Endothelial cell of umbilical vein (primary cell): ENCODE measurements at regions not wholly inside any gene's neighbourhood (a gene's known extent, or its start where the extent isn't known, plus 50 kb on each side); places are given as distances from the start of the nearest gene placed in this dataset.

Experiments used
- BruUV-seq: library from RNA; stranded (reverse); fragments of 400-500 nt; replicated peaks from 2 replicates; lab custom pipeline; 2021; lab: Mats Ljungman, UMichigan
- CTCF ChIA-PET: fragments of 300-600, 350-600 bp; sonication (Branson Sonifier 250); formaldehyde crosslinking; loops from one replicate; lab custom pipeline; 2021; ENCODE audit warnings: antibody characterized with exemption, inconsistent platforms; lab: Charles Lee
- POLR2A ChIA-PET: fragments of 300-600, 350-600 bp; sonication (Branson Sonifier 250); formaldehyde crosslinking; loops from one replicate; lab custom pipeline; 2021; ENCODE audit warnings: antibody characterized with exemption, inconsistent platforms; lab: Charles Lee
- DNase-seq: peaks from one replicate; pipeline ENCODE4 v3.0.0-alpha.2; 2011; ENCODE audit warnings: low read depth, low spot score
- FAIRE-seq: peaks from 2 replicates; lab custom pipeline; 2011; peaks lifted over from hg19 to GRCh38; lab: Jason Lieb, UNC
- H2AFZ ChIP-seq: 2 replicates; pipeline ENCODE4 v1.6.0; 2012; ENCODE audit warnings: low read depth, low read length, control low read depth, inconsistent platforms
- H3K27ac ChIP-seq: 2 replicates; pipeline ENCODE4 v1.5.1; 2011; ENCODE audit warnings: low read depth, mild to moderate bottlenecking, control low read depth, low read length, moderate library complexity; ENCODE audit not compliant: insufficient read depth
- H3K27me3 ChIP-seq, 2 experiments: 2 replicates each; pipeline versions ENCODE4 v1.6.0 to v1.6.1; 2011; ENCODE audit warnings: low read length in 2 of 2, mixed read lengths in 1 of 2; ENCODE audit not compliant: control insufficient read depth in 2 of 2, insufficient read depth in 2 of 2
- H3K36me3 ChIP-seq, 2 experiments: 2 replicates in 1 of 2; 3 replicates in 1 of 2; pipeline ENCODE4 v1.5.1; 2011; ENCODE audit warnings: low read length in 2 of 2, mild to moderate bottlenecking in 1 of 2, moderate library complexity in 1 of 2; ENCODE audit not compliant: control insufficient read depth in 2 of 2, insufficient read depth in 2 of 2; ENCODE audit errors: extremely low read depth in 1 of 2
- H3K4me1 ChIP-seq: 3 replicates; pipeline ENCODE4 v1.5.1; 2011; ENCODE audit warnings: mild to moderate bottlenecking, low read length; ENCODE audit not compliant: control insufficient read depth, insufficient read depth; ENCODE audit errors: extremely low read depth
- H3K4me2 ChIP-seq: 2 replicates; pipeline ENCODE4 v1.6.1; 2011; ENCODE audit warnings: low read length, control low read depth, mixed read lengths; ENCODE audit not compliant: insufficient read depth
- H3K4me3 ChIP-seq, 3 experiments: fragments of 200-600 bp in 1 of 3; sonication (generic), shearing (Covaris generic) in 1 of 3; replicated peaks in 1 of 3; 2 replicates each; pipeline ENCODE4 v1.5.1; 2011 to 2016; ENCODE audit warnings: control low read depth in 3 of 3, low read length in 3 of 3, mild to moderate bottlenecking in 2 of 3, inconsistent platforms in 1 of 3, low read depth in 1 of 3, moderate library complexity in 1 of 3; ENCODE audit not compliant: insufficient read depth in 1 of 3
- H3K79me2 ChIP-seq: 2 replicates; pipeline ENCODE4 v1.6.0; 2012; ENCODE audit warnings: low read length, inconsistent platforms; ENCODE audit not compliant: control insufficient read depth, insufficient read depth
- H3K9ac ChIP-seq: replicated peaks from 2 replicates; pipeline ENCODE3; 2011; ENCODE audit warnings: low read length, control low read depth; ENCODE audit not compliant: insufficient read depth; ENCODE audit errors: extremely low read depth
- H3K9me1 ChIP-seq: replicated peaks from 3 replicates; pipeline ENCODE4 v1.6.0; 2011; ENCODE audit warnings: mild to moderate bottlenecking, low read length; ENCODE audit not compliant: control insufficient read depth, insufficient read depth; ENCODE audit errors: extremely low read depth
- H3K9me3 ChIP-seq: replicated peaks from 2 replicates; pipeline ENCODE4 v1.5.1; 2012; ENCODE audit warnings: low read length, inconsistent platforms; ENCODE audit not compliant: control insufficient read depth, insufficient read depth
- H4K20me1 ChIP-seq: replicated peaks from 2 replicates; pipeline ENCODE3; 2011; ENCODE audit warnings: mild to moderate bottlenecking, low read length; ENCODE audit not compliant: control insufficient read depth, insufficient read depth; ENCODE audit errors: extremely low read depth
- CTCF ChIP-seq, 2 donors: IDR thresholded peaks; 1 replicate in 1 of 2; 2 replicates in 1 of 2; pipeline ENCODE4 v1.5.1; 2011; ENCODE audit warnings: low read length in 2 of 2, mild to moderate bottlenecking in 2 of 2, moderate library complexity in 2 of 2, control low read depth in 1 of 2, inconsistent platforms in 1 of 2, low read depth in 1 of 2; ENCODE audit not compliant: insufficient read depth in 1 of 2; ENCODE audit errors: extremely low read depth in 1 of 2
- EZH2 ChIP-seq: IDR thresholded peaks from 2 replicates; pipeline ENCODE4 v1.6.1; 2012; ENCODE audit warnings: borderline replicate concordance, low read depth, mild to moderate bottlenecking, moderate library complexity, low read length, inconsistent platforms; ENCODE audit not compliant: severe bottlenecking
- FOS ChIP-seq: IDR thresholded peaks from 2 replicates; pipeline ENCODE4 v1.6.1; 2011; ENCODE audit warnings: mild to moderate bottlenecking, low read length, moderate library complexity, borderline replicate concordance; ENCODE audit not compliant: insufficient read depth
- GATA2 ChIP-seq: IDR thresholded peaks from 2 replicates; pipeline ENCODE4 v1.7.0; 2011; ENCODE audit warnings: low read depth, mild to moderate bottlenecking, moderate library complexity, mixed read lengths, low read length; ENCODE audit not compliant: insufficient read length, insufficient read depth
- JUN ChIP-seq: IDR thresholded peaks from 2 replicates; pipeline ENCODE4 v1.6.1; 2011; ENCODE audit warnings: borderline replicate concordance, low read depth; ENCODE audit not compliant: insufficient read length, insufficient read depth
- MAX ChIP-seq: IDR thresholded peaks from 2 replicates; pipeline ENCODE4 v1.6.1; 2011; ENCODE audit not compliant: insufficient read depth, insufficient read length
- MYC ChIP-seq: IDR thresholded peaks from one replicate; pipeline ENCODE4 v1.6.1; 2011; ENCODE audit warnings: mild to moderate bottlenecking, low read depth, low read length
- POLR2A ChIP-seq: IDR thresholded peaks from 2 replicates; pipeline ENCODE4 v1.6.1; 2012; ENCODE audit warnings: low read depth, mild to moderate bottlenecking, control low read depth, low read length
- POLR2AphosphoS5 ChIP-seq: IDR thresholded peaks from 2 replicates; pipeline ENCODE4 v1.6.1; 2012; ENCODE audit warnings: low read depth, mild to moderate bottlenecking, control low read depth, low read length, moderate library complexity; ENCODE audit not compliant: insufficient read depth
- dilution Hi-C: fragments of 300-500 bp; cut with MboI; formaldehyde crosslinking; loops from one replicate; pipeline ENCODE4 v1.15.0; 2019; ENCODE audit warnings: low sequenced_read_pairs; ENCODE audit not compliant: extremely low pct_ligation_motif_present
- intact Hi-C: fragments of 100-400 bp; cut with micrococcal nuclease; formaldehyde crosslinking; loops from one replicate; pipeline ENCODE4 v1.10.0; 2022

- Histone ChIP-seq H4K20me1 (no peaks in the 10 kb centered on the region), H3K4me1 (peaks cover 8% of the 10 kb centered on the region), H3K9me1 (no peaks in the 10 kb centered on the region), H2AFZ (no peak overlapping the region), H3K9me3 (no peaks in the 10 kb centered on the region), H3K9ac (no peak overlapping the region), H3K27me3 (no peaks in the 10 kb centered on the region), H3K4me3 (no peak overlapping the region), H3K36me3 (no peaks in the 10 kb centered on the region), H3K79me2 (no peaks in the 10 kb centered on the region), H3K4me2 (no peak overlapping the region), H3K27ac (no peak overlapping the region)
- no TSS peak for BruUV-seq
- DNase-seq (no peak), FAIRE-seq (no peak)
- ChIA-PET POLR2A (no interaction called here), CTCF (interaction anchor here (0.7 kb wide), 1 partner anchor 33 kb away, joined by 3 read pairs; no protein-coding TSS in a partner anchor)
- dilution Hi-C loops = no loop called here
- no peak for TF ChIP-seq MAX
- no peak for TF ChIP-seq POLR2AphosphoS5
- no peak for TF ChIP-seq CTCF (IDR thresholded peaks at IDR 0.05; ENCODE audit: extremely low read depth in 1 of 2, insufficient read depth in 1 of 2, low read depth in 1 of 2, low read length in 2 of 2)
- TF ChIP-seq EZH2 = no peak
- no peak for TF ChIP-seq MYC
- no peak for TF ChIP-seq POLR2A
- TF ChIP-seq JUN = no peak
- no peak for TF ChIP-seq GATA2
- no peak for TF ChIP-seq FOS
- intact Hi-C loops = no loop called here
Measured at GRCh38 chr3:147328711-147329110, 77.6 kb downstream of the ZIC4 start.
